ENCODE measurements at regions not wholly inside any gene's neighbourhood (a gene's known extent, or its start where the extent isn't known, plus 50 kb on each side); places are given as distances from the start of the nearest gene placed in this dataset.

DNA sequence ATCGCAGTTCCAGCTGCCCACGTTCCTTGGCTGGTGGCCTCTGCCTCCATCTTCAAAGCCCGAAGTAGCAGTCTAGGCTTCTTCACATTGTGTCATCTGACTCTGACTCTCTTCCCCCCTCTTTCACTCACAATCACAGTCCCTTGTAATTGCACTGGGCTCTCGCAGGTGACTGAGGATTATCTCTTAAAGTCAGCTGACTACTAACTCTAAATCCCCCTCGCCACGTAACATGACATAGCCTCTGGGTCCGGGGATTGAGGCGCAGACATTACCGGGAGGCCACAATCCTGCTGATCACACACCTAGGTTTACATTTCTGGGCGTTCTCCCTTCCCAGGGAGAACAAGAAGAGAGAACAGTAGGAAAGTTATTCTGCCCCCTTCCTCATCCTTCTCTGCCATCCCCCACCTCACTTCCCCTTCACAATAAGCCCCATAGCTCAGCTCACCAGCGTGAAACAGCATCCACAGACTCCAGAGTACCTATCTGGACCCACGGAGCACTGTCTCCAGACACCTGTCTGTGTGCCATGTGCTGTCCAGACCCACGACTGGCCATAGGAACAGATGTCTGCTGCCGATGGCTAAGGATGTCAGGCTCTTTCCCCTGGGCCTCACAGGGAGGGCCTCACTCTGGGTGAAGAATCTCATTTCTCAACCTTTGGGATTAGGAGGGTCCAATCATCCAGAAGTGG lies 64.3 kb upstream of the FZD7 start:
- no peak for DNase-seq (ENCODE audit: low read depth)

DNA sequence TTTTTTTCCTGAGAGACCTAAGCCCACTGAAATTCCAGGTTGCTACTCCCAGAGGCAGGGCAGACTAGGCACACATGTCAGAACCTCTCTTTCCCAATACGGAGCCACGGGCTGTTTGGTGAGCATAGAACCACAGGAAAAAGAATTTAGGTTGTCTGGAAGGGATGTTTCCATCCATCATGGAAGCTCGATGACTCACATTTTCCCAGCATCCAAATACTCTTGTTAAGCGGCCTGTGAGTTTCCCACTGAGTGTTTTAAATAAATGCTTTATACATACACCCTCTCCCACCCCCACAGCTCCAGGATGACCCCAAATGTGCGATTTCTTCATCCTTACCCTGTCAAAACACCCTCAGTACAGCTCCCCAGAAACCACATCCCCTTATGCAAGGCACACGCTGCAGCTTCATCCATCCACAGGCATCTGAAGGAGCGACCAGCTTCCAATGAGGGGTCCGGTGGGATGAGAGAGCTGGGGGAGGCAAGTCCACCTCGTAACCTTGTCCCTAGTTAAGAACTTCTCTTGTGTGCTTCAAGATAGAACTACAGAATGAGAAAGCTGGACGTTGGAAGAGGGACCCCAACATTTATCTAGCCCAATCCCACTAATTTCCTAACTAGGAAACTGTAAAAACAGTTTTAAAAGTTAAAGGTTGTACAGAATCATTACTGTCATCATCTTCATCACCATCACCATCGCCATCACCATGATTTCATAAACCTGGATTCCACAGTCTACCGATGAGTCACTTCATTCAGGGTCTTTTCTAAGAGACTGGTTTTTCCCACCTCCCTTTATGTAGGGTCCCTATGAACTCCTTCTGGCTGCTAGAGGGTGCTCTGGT lies 63.5 kb upstream of the FZD7 start:
- no peak for DNase-seq (ENCODE audit: low read depth)

DNA sequence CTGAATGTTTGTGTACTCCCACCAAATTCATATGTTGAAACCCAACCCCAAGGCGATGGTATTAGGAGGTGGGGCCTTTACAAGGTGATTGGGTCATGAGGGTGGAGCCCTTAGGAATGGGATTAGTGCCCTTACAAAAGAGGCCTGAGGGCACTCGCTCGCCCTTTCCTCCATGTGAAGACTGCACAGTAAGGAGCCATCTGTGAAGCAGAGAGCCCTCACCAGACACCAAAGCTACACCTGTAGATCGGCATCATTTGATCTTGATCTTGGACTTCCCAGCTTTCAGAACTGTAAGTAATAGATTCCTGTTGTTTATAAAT lies 62.9 kb upstream of the FZD7 start:
- DNase-seq (ENCODE audit: low read depth), result no peak

DNA sequence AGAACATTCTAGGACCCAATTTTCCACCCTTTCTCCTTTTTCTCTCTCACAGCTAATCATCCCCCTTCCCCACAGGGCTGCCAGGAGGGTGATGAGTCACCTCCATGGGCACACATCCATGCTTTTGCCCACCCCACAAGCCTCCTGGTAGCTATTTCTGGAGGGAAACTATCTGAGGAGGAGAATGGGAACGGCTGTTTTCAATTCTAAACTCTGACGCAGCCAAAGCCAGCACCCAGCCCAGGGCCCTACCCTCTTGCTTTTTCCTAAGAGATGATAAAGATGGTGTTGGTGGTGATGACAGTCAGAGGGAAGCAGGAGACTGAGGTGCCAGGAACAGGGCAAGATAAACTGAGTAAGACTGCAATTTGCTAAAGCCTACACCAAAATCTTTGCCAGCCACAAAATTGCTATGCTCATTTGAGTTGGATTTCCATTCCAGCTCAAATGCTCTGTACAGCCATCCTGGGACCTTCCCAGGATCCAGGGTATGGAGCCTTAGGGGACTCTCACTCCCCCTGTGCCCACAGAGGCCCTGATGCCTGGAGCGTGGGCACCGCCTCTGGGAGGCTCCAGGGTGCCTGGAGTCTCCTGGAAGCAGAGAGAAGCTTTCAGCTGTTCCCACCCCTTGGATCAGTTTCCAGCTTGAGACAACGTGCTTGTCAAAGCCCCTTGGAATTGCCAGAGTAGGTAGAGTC lies 62.0 kb upstream of the FZD7 start:
- DNase-seq (ENCODE audit: low read depth), result no peak

DNA sequence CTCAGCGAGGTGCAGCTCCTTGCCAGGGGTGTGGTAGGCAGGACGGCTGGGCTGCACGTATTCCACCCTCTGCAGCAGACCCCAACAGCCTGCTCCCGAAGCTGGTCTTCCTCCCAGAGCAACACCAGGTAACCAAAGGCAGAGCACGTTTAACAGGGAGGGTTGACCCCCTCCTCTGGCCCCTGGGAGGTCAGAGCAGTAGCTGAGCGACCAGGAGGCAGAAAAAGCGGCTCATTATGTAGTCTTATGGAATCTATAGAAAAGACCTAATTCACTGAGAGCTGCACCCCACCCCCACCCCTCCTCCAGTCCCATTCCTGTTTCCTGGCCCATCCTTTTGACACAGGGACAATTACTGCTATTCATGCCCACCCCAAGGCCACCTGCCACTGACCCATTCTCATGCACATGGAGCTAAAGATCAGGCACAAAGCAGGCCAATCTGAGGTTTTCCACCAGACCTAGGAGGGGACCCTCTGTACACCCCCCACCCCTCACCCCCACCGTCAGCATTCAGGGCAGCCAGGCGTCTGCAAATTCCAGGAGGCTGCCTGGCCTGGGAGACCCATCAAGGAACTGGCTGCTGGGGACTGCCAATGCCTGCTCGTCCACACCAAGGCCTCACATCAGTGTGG lies 60.9 kb upstream of the FZD7 start:
- DNase-seq (ENCODE audit: low read depth), result no peak

DNA sequence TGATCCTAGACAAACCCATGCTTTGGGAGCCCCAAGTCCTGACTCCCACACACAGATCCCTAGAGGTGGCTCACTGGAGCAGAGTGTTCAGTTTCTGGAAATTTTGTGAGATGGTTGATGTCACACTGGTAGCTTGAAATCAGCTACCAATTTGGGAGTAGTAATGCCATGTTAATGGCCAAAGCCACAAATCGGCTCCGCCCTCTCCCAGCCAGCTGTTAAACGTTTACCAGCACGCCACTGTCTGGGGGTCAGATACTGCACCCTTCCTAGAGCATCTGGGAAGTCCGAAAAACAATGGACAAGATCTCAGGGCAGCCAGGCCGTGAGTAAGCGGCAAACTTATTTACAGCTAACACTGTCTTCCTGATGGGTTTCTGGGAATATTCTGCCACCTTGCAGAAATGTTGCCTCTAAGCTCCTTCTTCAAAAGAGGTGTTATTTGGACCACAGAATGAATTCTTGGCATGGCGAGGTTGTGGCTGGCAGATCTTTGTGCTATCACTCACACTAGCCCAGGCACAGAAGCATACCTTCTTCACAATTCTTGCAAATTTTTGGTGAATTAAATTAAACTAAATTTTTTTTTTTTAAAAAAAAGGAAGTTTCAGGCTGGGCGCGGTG lies 60.2 kb upstream of the FZD7 start:
- no peak for DNase-seq (ENCODE audit: low read depth)

DNA sequence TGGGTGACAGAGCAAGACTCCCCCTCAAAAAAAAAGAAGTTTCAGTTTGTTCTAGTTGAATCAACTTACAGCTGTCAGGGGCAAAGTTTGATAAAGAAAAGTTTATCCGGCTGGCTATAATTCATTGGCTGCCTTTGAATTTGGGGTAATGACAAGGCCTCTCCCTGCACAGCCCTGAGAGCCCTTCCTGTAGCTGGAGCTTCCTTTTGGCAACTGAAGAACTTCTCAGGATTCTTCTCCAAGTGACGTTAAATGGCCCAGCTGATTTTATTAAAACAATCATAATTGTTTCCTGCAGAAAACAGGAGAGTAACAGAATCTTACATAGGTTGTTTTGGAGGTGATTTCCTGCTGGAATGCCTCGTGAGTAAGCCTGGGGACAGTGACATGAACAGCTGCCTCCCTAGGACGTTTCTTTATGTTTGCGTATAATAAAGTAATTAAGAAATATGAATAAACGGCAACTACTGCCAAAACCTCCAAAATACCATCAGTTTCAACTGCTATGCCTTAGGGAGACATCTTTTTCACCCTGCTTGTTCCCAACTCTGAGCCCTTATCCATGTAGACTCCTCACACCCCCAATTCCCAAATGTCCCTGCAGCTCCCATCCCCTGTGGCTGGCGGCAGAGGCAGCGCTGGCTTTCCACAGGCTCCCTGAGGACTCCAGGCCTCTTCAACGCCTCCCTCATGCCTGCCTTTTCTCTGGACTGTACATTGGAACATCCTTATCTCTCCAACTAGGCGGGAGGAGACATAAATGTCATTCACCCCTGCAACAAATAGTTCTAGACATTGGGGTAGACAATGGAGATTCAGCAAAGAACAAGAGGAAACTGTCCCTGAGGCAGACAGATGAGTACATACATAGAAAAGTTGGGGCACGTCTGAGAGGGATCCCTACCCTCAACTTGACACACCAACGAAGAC lies 59.2 kb upstream of the FZD7 start:
- DNase-seq (ENCODE audit: low read depth), result no peak

DNA sequence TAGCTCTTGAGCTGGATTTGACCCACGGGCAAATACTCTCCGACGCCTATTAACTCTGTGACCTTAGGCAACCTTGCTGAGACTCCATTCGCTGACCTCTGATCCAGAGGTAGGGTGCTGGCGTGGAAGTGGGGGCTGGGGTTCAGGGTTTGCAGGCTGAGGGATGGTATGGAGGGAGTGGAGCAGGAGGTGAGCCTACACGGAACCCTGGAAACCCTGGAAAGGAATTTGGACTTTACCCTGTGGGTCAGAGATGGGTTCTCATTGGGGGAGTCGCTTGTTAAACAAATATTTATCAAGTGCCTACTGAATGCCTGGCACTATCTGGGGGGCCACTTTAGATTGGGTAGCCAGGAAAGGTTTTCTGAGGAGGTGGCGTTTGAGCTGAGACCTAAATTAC lies 58.2 kb upstream of the FZD7 start:
- DNase-seq (ENCODE audit: low read depth), result no peak

DNA sequence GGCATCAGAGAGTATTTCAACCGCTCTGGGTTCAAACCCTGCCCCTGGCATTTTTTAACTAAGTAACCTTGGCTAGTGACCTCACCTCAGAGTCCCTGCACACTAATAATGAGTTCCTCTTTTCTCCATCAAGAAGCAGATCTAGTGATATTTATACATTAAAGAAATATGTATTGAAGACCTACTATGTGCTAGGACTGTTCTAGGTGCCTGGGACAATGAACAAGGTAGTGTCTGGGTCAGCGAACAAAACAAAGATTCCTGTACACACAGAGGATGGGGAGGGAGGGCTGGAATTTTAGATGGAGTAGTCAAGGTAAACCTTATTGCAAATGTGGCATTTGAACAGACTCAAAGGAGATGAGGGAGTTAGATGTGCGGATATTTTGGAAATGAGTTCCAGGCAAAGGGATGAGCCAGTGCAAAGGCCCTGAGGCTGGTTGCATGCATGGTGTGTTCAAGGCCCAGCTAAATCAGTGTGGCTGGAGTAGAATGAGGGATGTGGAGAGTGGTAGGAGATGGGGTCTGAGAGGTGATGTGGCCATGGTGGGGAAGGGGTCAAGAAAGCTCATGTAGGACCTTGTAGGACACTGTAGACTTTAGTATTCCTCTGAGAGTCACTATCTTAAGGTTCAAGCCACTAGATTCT lies 57.6 kb upstream of the FZD7 start:
- DNase-seq (ENCODE audit: low read depth), result no peak

DNA sequence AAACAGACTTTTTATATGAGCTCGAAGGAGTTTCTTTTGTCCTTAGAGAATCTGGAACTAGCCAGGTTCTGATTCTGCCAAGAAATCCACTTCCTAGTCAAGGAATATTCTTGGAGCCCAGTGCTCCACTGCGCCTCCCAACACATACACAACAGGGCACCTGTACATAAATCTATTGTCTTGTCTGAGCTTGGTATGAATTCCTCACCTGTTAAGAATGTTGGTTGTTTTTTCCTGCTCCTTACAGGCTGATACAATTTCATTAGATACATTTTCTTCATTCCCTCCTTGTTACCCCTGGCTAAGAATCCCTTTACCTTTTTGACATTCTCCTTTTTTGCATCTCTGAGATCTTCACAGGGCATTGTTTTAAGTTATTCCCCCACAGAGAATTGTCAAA lies 56.0 kb upstream of the FZD7 start:
- no peak for DNase-seq (ENCODE audit: low read depth)

DNA sequence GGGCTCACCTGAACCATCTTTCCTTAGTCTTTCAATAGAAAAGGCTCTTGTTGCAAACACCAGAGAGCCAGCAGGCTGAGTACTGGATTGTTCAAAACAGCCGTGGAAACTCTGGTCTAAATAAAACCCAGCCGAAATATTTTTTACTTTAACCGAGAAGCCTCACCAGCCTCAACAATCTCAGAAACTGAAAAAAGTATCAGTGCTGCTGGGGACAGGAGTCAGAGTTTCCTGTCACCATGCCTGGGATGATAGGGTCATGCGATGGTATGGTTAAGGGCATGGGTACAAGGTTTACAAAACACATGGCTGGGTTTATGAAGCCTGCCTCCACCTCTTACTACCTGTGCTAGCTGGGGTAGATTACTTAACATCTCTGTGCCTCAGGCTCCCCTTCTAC lies 55.3 kb upstream of the FZD7 start:
- DNase-seq (ENCODE audit: low read depth), result no peak

DNA sequence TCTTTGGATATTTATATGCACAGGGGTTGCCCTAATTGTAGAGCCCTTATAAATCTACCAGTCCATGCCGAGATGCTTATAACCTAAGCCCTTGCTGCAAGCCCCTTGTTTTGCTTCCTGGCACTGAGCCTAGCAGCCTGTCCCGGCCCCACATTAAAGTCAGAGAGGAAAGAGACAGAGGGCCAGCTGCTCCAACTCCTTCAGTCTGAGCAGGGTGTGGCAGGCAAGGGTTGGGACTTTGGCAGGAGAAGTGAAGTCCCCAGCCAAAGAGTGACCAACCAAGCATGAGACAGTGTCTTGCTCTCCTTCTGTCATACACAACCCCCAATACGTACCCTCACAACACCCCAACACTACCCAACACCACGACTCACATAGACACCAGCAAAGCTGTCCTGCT lies 54.7 kb upstream of the FZD7 start:
- no peak for DNase-seq (ENCODE audit: low read depth)

DNA sequence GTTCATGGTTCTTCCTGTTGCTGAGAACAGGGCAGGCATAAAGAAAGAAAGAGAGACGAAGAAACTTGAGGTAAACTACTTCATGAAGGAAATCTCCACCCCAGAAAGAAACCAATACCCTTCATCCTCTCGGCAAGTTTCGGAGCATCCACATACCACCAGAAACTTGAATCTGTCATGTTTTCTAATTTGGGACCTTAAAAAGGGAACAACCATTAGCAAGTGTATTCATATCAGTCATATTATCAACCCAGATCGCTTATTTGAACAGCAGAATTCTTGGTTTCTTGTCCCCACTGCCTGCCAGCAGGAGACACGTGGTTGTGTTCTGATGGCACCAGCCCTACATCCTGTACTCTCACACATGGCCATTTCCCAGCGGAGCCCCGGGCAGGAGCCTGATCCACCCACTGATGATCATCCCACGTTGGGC lies 53.2 kb upstream of the FZD7 start:
- no peak for DNase-seq (ENCODE audit: low read depth)

DNA sequence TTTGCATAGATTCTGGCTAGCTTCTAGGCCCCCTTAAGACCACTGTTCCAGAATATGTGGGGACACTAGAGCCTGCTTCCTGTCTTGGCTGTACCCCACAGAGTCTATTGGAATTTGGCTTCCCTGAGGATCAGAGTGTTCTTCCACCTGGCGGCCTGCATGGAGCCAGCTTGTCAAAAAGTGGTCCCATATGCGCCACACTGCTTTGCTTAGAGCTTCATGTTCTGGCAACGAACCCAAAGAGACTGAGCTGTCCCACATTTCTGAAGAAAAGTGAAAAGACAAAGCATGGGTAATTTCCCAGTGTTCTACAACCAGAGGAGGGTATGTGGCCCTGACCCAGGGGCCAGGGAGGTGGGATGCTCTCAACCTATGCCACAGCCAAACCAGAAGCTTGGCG lies 52.7 kb upstream of the FZD7 start:
- DNase-seq (ENCODE audit: low read depth), result no peak

DNA sequence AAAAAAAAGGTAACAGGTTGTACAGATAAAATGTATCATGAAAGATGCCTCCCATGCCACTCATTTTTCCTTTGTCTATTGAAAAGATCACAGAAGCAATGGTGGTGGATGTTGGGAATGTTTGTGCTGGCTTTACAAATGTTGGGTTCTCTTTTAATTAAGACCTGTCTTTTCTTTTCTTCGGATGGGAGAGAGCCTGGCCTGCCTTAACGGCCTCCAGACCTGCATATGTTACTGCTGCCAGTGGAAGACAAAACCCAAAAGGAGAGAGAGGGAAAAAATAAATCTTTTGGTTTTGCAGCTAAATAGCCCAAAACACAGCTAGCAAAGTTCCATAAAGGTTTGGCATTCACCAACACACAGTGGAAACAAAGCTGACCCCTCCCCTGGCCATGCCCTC lies 50.5 kb upstream of the FZD7 start:
- no peak for DNase-seq (ENCODE audit: low read depth)

DNA sequence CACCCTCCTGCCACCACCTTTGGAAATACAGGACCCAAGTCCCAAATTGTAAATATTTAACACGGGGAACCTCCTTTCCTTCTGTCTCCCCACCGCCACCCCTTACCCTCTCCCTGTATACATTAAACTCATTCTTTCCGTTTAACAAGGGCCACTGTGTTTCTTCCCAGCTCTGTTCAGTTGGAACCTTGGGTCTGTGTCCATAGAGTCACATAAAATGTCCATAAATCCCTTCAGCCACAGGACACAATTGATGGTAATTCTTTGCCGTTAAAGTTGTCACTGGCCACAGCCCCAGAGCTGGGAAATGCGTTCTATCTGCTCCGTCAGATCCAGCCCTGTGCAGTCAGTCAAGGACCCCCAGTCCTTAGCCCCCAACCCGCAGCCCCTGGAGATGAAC lies 49.9 kb upstream of the FZD7 start:
- DNase-seq (ENCODE audit: low read depth), result no peak

All from HS-5 (cell line).